H9 (cell line): ENCODE measurements at regions not wholly inside any gene's neighbourhood (a gene's known extent, or its start where the extent isn't known, plus 50 kb on each side); places are given as distances from the start of the nearest gene placed in this dataset.

Experiments
- DNase-seq: peaks from one replicate; pipeline ENCODE4 v3.0.0-alpha.2; 2017
- H2AFZ ChIP-seq: one replicate; pipeline ENCODE4 v1.6.1; 2013; ENCODE audit warnings: mild to moderate bottlenecking, low read length, control low read depth, moderate library complexity
- H2AK5ac ChIP-seq: 2 replicates; pipeline ENCODE4 v1.6.1; 2013; ENCODE audit warnings: low read length, control low read depth, mixed read lengths; ENCODE audit not compliant: insufficient read length
- H2BK120ac ChIP-seq: one replicate; pipeline ENCODE4 v1.6.1; 2013; ENCODE audit warnings: low read depth, mild to moderate bottlenecking, low read length, control low read depth, inconsistent platforms; ENCODE audit not compliant: poor library complexity, severe bottlenecking
- H2BK12ac ChIP-seq: 2 replicates; pipeline ENCODE4 v1.6.1; 2013; ENCODE audit warnings: low read length, control low read depth, mixed read lengths, low read depth; ENCODE audit not compliant: insufficient read length
- H2BK15ac ChIP-seq: 2 replicates; pipeline ENCODE4 v1.6.1; 2013; ENCODE audit warnings: low read depth, low read length, control low read depth
- H2BK20ac ChIP-seq: one replicate; pipeline ENCODE4 v1.6.1; 2013; ENCODE audit warnings: low read depth, mild to moderate bottlenecking, low read length, control low read depth, inconsistent platforms; ENCODE audit not compliant: poor library complexity, severe bottlenecking
- H2BK5ac ChIP-seq: 2 replicates; pipeline ENCODE4 v1.6.1; 2013; ENCODE audit warnings: low read length, control low read depth, mixed read lengths; ENCODE audit not compliant: insufficient read length
- H3K14ac ChIP-seq: 2 replicates; pipeline ENCODE4 v1.6.1; 2013; ENCODE audit warnings: low read length, control low read depth; ENCODE audit not compliant: insufficient read depth
- H3K18ac ChIP-seq: 2 replicates; pipeline ENCODE4 v1.6.1; 2013; ENCODE audit warnings: low read depth, mild to moderate bottlenecking, mixed read lengths, low read length, control low read depth; ENCODE audit not compliant: insufficient read length
- H3K23ac ChIP-seq: 2 replicates; pipeline ENCODE4 v1.6.1; 2013; ENCODE audit warnings: low read length, control low read depth, mixed read lengths, low read depth; ENCODE audit not compliant: insufficient read length
- H3K23me2 ChIP-seq: 2 replicates; pipeline ENCODE4 v1.6.1; 2013; ENCODE audit warnings: low read depth, mild to moderate bottlenecking, mixed read lengths, low read length, control low read depth; ENCODE audit not compliant: insufficient read length, poor library complexity, severe bottlenecking
- H3K27ac ChIP-seq: 2 replicates; pipeline ENCODE4 v1.5.1; 2013; ENCODE audit warnings: low read length, control low read depth, mixed read lengths, low read depth; ENCODE audit not compliant: insufficient read length
- H3K27me3 ChIP-seq: 2 replicates; pipeline ENCODE4 v1.6.1; 2013; ENCODE audit warnings: low read length, control low read depth, inconsistent platforms; ENCODE audit not compliant: insufficient read depth
- H3K4ac ChIP-seq: 2 replicates; pipeline ENCODE4 v1.6.1; 2013; ENCODE audit warnings: low read depth, mild to moderate bottlenecking, control low read depth, inconsistent platforms, low read length, moderate library complexity
- H3K4me1 ChIP-seq: 2 replicates; pipeline ENCODE4 v1.6.1; 2013; ENCODE audit warnings: low read length, control low read depth, inconsistent platforms; ENCODE audit not compliant: insufficient read depth
- H3K4me2 ChIP-seq: 2 replicates; pipeline ENCODE4 v1.6.1; 2013; ENCODE audit warnings: low read length, control low read depth, mixed read lengths; ENCODE audit not compliant: insufficient read length, insufficient read depth
- H3K56ac ChIP-seq: 2 replicates; pipeline ENCODE4 v1.6.1; 2013; ENCODE audit warnings: low read depth, mild to moderate bottlenecking, mixed read lengths, low read length, control low read depth; ENCODE audit not compliant: insufficient read length
- H3K79me1 ChIP-seq: 2 replicates; pipeline ENCODE4 v1.6.1; 2013; ENCODE audit warnings: low read depth, mild to moderate bottlenecking, moderate library complexity, low read length, control low read depth, inconsistent platforms; ENCODE audit not compliant: insufficient read depth, poor library complexity, severe bottlenecking
- H3K79me2 ChIP-seq: 2 replicates; pipeline ENCODE4 v1.6.1; 2013; ENCODE audit warnings: low read length, control low read depth, inconsistent platforms; ENCODE audit not compliant: insufficient read depth
- H3K9ac ChIP-seq: 2 replicates; pipeline ENCODE4 v1.6.1; 2013; ENCODE audit warnings: low read length, control low read depth, mixed read lengths; ENCODE audit not compliant: insufficient read length; ENCODE audit errors: extremely low read depth
- H3K9me3 ChIP-seq: one replicate; pipeline ENCODE4 v1.6.1; 2013; ENCODE audit warnings: low read depth, low read length, inconsistent platforms; ENCODE audit not compliant: control insufficient read depth
- H3T11ph ChIP-seq: one replicate; pipeline ENCODE4 v1.6.1; 2013; ENCODE audit warnings: mild to moderate bottlenecking, low read length, control low read depth, inconsistent platforms
- H4K20me1 ChIP-seq: one replicate; pipeline ENCODE4 v1.6.1; 2013; ENCODE audit not compliant: control insufficient read depth, insufficient read length, insufficient read depth
- H4K5ac ChIP-seq: 2 replicates; pipeline ENCODE4 v1.6.1; 2013; ENCODE audit warnings: low read depth, mild to moderate bottlenecking, mixed read lengths, low read length, control low read depth; ENCODE audit not compliant: insufficient read length
- H4K8ac ChIP-seq: replicated peaks from 2 replicates; pipeline ENCODE4 v1.6.1; 2013; ENCODE audit warnings: low read length, control low read depth, mixed read lengths, low read depth; ENCODE audit not compliant: insufficient read length
- H4K91ac ChIP-seq: 2 replicates; pipeline ENCODE4 v1.6.1; 2013; ENCODE audit warnings: low read depth, mild to moderate bottlenecking, moderate library complexity, mixed read lengths, low read length, control low read depth; ENCODE audit not compliant: insufficient read length
- H3K27ac Mint-ChIP-seq, 3 experiments: 2 replicates in 2 of 3; 3 replicates in 1 of 3; pipeline ENCODE4 v1.8.0; 2020 to 2021; ENCODE audit warnings: mixed read lengths in 3 of 3, mild to moderate bottlenecking in 1 of 3, moderate library complexity in 1 of 3
- H3K27me3 Mint-ChIP-seq: 2 replicates; pipeline ENCODE4 v1.8.0; 2021; ENCODE audit warnings: low read depth, mild to moderate bottlenecking, moderate library complexity, mixed read lengths
- H3K36me3 Mint-ChIP-seq, 3 experiments: 2 replicates in 2 of 3; 3 replicates in 1 of 3; pipeline ENCODE4 v1.8.0; 2020 to 2021; ENCODE audit warnings: low read depth in 3 of 3, mixed read lengths in 3 of 3; ENCODE audit not compliant: insufficient read depth in 1 of 3
- H3K4me1 Mint-ChIP-seq, 2 experiments: 2 replicates each; pipeline ENCODE4 v1.8.0; 2020; ENCODE audit warnings: mixed read lengths in 2 of 2
- H3K4me3 Mint-ChIP-seq, 2 experiments: 2 replicates in 1 of 2; 3 replicates in 1 of 2; pipeline ENCODE4 v1.8.0; 2020 to 2021; ENCODE audit warnings: mild to moderate bottlenecking in 2 of 2, mixed read lengths in 2 of 2, moderate library complexity in 1 of 2
- H3K9me3 Mint-ChIP-seq, 2 experiments: 2 replicates in 1 of 2; 3 replicates in 1 of 2; pipeline ENCODE4 v1.8.0; 2020; ENCODE audit warnings: mild to moderate bottlenecking in 2 of 2, mixed read lengths in 2 of 2, moderate library complexity in 1 of 2
- CTCF ChIP-seq: fragments of 200-600 bp; sonication (generic); conservative IDR thresholded peaks from 3 replicates; pipeline ENCODE4 v1.8.0; 2021; ENCODE audit warnings: antibody characterized with exemption, mild to moderate bottlenecking
- WGBS: extraction: QIAGEN DNeasy Blood & Tissue Kit; methylation state at CpG from one replicate; pipeline ENCODE4 v1.1.7; 2013; ENCODE audit warnings: missing lambda C conversion rate, low lambda C conversion rate, mixed read lengths; ENCODE audit not compliant: insufficient read length; ENCODE audit errors: extremely low coverage; 5-methylcytosine and 5-hydroxymethylcytosine counted together

GRCh38 chr15:93372208-93372864, 283.3 kb upstream of the RGMA start:
- Histone ChIP-seq H2AK5ac (no peak overlapping the region), H3K56ac (no peak overlapping the region), H3K9ac (no peak overlapping the region), H3K4ac (no peak overlapping the region), H3K27me3 (no peaks in the 10 kb centered on the region), H2AFZ (no peak overlapping the region), H2BK12ac (no peak overlapping the region), H3K23me2 (no peaks in the 10 kb centered on the region), H2BK5ac (no peak overlapping the region), H2BK20ac (no peak overlapping the region), H4K5ac (no peak overlapping the region), H3T11ph (no peak overlapping the region), H3K18ac (no peak overlapping the region), H4K20me1 (no peaks in the 10 kb centered on the region), H2BK15ac (no peak overlapping the region), H4K91ac (no peak overlapping the region), H2BK120ac (no peak overlapping the region), H3K27ac (no peak overlapping the region), H3K4me1 (no peaks in the 10 kb centered on the region), H3K23ac (no peak overlapping the region), H3K4me2 (no peak overlapping the region), H3K9me3 (no peaks in the 10 kb centered on the region), H3K79me1 (no peaks in the 10 kb centered on the region), H3K14ac (no peak overlapping the region), H4K8ac (no peak overlapping the region), H3K79me2 (no peaks in the 10 kb centered on the region)
- Mint-ChIP-seq H3K27ac (no peak overlapping the region), H3K36me3 (peaks cover 0 to 4% (median 0%) of the 10 kb centered on the region in 3 experiments; a peak in 2 of 7 replicates), H3K9me3 (no peaks in the 10 kb centered on the region; a peak in 1 of 5 replicates), H3K27me3 (peaks cover 34% of the 10 kb centered on the region), H3K4me3 (no peak overlapping the region), H3K4me1 (peaks cover 8 to 11% of the 10 kb centered on the region in 2 experiments; a peak in 2 of 4 replicates)
- no peak for TF ChIP-seq CTCF
- no peak for DNase-seq
- WGBS, result no CpG with 5 or more reads among the region's 11 CpGs
